GM18861 (cell line): ENCODE measurements at regions not wholly inside any gene's neighbourhood (a gene's known extent, or its start where the extent isn't known, plus 50 kb on each side); places are given as distances from the start of the nearest gene placed in this dataset.
"Not testable (repeated sequence)": the region's sequence is repeated elsewhere in the genome, so short reads cannot be mapped to it uniquely, and the experiment has no call there.

Experiments used
- ATAC-seq: cut with Tn5 transposase; IDR thresholded peaks from one replicate; pipeline ENCODE4 v1.9.1; 2021; ENCODE audit not compliant: unreplicated experiment

DNA sequence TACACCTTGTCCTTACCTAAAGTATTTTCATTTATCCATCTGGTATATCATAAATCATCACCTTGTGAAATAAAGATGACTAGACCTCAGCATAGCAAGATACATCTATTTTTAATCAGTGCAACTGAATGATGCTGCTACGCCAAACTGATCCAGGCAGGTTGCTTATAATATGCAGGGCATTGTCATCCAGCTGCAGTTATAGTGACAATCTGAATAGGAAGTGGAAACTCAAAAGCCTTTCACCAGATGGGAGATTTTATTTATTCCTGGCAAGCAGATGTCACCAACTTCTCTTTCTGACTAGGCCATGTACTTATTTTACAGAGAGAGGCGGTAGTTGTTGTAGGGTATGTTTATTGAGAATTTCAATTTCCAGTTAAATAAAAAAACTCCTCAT lies 747.3 kb downstream of the ADCYAP1 start:
- no peak for ATAC-seq

- no peak for ATAC-seq
These were observed 749.2 kb downstream of the ADCYAP1 start for GRCh38 chr18:1653873-1654272.

- ATAC-seq = no peak
These were observed 753.2 kb downstream of the ADCYAP1 start for GRCh38 chr18:1657876-1658275.

DNA sequence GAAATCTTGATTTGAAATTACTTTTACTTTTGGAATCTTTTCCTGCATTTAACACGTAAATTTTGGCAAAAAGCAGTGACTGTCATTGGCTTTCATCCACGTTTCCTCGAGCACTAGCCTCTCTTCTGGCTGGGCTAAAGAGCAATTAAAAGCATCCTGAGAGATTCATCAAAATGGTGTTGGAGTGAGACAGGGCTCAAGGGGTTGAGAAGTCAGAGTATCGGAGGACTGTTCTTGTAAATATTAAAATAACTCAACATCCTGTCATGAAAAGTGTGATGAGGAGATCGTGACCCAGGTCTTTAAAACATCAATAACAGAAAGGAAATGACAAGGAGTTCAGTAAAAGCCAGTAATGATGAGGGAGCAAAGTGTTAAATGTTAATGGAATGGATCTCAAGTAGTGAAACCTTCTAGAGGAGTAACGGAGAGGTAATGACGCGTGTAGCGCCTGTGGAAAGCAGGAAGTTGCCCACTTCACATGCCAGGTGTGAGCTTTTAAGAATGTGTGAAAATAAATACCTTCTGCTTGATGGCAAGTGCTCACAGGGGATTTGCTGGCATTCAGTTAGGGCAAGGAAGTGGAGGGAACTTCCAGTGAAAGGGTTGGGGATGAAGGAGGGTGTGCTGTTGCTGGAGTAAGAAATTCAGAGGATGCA lies 754.4 kb downstream of the ADCYAP1 start:
- ATAC-seq = no peak

- no peak for ATAC-seq
These were observed 759.4 kb downstream of the ADCYAP1 start for GRCh38 chr18:1663879-1664705.

- ATAC-seq = no peak
These were observed 760.4 kb downstream of the ADCYAP1 start for GRCh38 chr18:1665079-1665478.

GRCh38 chr18:1668279-1668678 lies 763.6 kb downstream of the ADCYAP1 start:
- ATAC-seq = no peak

DNA sequence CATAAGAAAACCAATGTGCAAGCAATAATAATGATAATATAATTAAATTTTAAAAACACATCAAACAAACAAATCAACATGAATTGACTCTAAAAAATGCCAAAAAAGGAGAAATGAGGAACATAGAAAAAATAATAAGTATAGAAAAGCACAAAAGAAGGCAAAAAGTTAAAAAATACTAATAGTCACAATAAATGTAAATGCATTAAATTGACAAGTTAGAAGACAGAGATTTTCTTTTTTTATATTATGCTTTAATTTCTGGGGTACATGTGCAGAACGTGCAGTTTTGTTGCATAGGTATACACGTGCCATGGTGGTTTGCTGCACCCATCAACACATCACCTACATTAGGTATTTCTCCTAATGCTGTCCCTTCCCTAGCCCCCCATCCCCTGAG lies 767.0 kb downstream of the ADCYAP1 start:
- not testable (repeated sequence) for ATAC-seq

- no peak for ATAC-seq
These were observed 771.7 kb downstream of the ADCYAP1 start for GRCh38 chr18:1676387-1676786.

DNA sequence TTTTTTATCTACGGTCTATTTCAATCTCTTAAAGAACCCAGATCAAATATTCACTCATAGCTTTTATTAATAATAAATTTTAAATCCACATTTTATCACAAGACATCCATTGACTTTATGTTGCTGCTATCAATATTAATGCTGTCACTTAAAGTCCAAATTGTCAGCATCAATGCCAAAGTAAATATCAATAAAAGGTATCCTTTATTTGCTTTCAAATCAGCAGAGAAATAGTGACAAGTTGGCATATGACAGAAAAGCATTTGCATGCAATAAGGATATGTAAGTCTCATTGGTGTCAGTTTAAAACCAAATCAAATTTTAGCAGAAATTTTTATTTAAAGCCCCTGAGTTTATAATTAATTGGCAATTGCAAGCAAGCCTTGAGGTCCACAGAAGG lies 775.4 kb downstream of the ADCYAP1 start:
- ATAC-seq = no peak

- no peak for ATAC-seq
These were observed 787.2 kb downstream of the ADCYAP1 start for GRCh38 chr18:1691863-1692262.

GRCh38 chr18:1708006-1708405 lies 803.3 kb downstream of the ADCYAP1 start:
- no peak for ATAC-seq

DNA sequence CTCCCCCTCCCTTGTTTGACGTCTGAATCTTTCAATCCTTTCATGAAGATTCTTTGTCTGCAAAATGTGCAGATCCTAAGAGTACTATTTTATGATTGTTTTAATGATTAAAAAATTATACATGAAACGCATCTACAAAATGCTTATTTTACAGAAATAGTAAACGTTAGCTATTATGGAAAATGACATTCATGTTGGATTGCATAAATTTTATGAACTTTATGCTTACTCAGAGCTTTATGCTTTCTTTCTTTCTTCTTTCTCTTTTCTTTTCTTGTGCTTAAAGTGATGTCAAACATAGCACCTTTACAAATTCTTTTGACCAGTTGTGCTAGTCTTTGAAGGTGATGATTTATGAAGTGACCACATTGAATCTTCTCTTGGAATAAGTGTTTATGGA lies 805.4 kb downstream of the ADCYAP1 start:
- no peak for ATAC-seq

DNA sequence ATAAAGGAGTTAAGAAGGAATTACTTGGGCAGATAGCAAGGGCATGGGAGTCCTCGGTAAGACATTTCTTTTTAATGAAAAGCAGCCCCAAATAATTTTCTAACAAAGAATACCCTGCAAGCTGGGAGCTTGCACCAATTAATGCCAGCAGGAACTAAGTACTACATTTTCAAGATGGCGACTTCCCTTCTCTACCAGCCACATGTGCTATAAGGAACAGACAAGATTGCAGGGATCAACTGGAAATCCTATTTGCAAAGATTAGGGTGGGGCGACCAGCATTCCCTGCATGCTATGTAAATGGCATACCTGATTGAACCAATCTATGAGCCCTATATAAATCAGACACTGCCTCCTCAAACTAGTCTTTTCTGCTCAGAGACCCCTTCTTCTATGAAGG lies 827.5 kb downstream of the ADCYAP1 start:
- ATAC-seq = no peak

DNA sequence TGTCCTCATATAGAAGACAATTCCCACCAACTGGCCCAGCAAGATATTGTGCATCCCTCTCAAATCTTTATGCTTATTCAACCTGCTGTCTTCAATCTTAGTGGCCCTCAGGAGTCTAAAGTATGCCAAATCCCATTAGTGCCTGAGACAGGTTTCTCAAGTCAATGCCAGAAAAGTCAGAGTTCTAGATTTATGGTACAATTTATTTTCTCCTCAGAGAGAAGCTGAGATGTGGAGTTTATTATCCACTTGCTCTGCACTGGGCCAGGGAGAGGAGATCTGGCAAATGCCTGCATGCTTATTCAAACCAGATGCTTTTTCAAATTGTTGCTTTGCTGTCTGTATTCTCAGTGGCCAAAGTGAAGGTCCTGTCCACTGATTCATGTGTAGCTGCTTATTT lies 825.2 kb downstream of the METTL4 start:
- ATAC-seq = no peak

DNA sequence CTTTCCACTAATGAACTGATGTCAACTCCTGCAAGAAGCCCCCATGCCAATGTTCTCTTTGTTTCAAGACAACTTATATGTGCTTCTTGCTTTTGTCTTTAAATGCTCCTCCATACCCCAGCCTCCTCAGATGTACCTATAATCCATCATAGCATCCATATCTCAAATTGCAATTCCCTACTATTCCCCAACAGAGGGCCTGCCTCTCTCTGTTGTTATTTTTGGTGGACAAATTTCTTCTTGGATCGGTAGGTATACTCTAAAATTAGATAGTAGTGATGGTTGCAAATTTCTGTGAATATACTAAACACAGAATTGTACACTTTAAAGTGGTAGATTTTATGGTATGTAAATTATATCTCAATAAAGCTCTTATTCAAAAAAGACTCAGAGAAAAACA lies 820.1 kb downstream of the METTL4 start:
- ATAC-seq = no peak

DNA sequence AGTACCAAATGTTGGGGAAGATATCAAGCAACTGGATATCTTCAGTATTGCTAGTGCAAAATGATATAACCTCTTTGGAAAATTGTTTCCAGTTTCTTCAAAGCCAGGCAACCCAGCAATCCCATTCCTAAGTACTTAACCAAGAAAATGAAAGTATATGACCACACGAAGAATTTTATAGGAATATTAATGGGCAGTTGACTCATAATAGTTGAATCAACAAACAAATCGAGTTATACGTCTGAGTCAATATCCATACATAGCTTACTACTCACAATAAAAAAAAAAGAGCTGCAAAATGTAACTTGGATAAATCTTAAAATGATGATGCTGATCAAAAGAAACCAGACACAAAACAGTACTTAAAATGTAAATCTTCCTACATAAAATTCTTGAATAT lies 810.4 kb downstream of the METTL4 start:
- no peak for ATAC-seq

DNA sequence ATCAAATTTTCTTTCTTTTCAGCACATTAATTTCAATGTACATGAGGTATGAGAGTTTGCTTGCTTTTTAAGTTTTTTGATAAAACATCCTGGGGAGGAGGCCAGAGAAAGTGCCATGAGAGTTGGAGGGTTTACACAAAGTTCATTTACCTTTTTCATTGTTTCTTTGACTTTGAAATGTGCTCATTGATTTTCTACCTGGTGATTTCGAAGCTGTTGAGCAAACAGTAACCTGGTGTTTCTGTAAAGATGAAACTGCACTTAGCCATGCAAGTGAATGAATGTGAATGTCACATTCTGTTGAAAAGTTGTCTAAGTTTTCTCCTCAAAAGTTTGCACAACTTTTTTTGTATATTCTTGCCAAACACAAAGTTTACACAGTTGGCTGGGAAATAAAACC lies 797.0 kb downstream of the METTL4 start:
- ATAC-seq = no peak

- ATAC-seq = no peak
These were observed 793.5 kb downstream of the METTL4 start for GRCh38 chr18:1777843-1778242.

- no peak for ATAC-seq
These were observed 792.7 kb downstream of the METTL4 start for GRCh38 chr18:1778496-1779178.

- no peak for ATAC-seq
These were observed 791.7 kb downstream of the METTL4 start for GRCh38 chr18:1779587-1779986.

GRCh38 chr18:1784113-1784512 lies 787.2 kb downstream of the METTL4 start:
- ATAC-seq = no peak
